ENCODE measurements at regions not wholly inside any gene's neighbourhood (a gene's known extent, or its start where the extent isn't known, plus 50 kb on each side); places are given as distances from the start of the nearest gene placed in this dataset.

- no peak overlapping the region for H3K27ac ChIP-seq
- no peaks in the 10 kb centered on the region for H3K36me3 ChIP-seq
- 82 to 92% methylated on average over 2 of the region's 2 CpGs for WGBS, 2 donors
- intact Hi-C loops (cut with DNase I) = no loop called here
- no peaks in the 10 kb centered on the region for H3K27me3 ChIP-seq
- no peaks in the 10 kb centered on the region for H3K9me3 ChIP-seq
- DNase-seq = no peak
- no peak overlapping the region for H3K4me3 ChIP-seq
- TF ChIP-seq CTCF (IDR thresholded peaks at IDR 0.05) (no peak), POLR2A (IDR thresholded peaks at IDR 0.05) (no peak)
- no peaks in the 10 kb centered on the region for H3K4me1 ChIP-seq
Measured at GRCh38 chr15:91516866-91517265, 336.6 kb upstream of the SLCO3A1 start.

- no peaks in the 10 kb centered on the region for H3K27me3 ChIP-seq
- no peak overlapping the region for H3K27ac ChIP-seq
- no peak for DNase-seq
- WGBS, 2 donors = 63 to 69% methylated on average over 4 of the region's 4 CpGs
- no peaks in the 10 kb centered on the region for H3K9me3 ChIP-seq
- no peak overlapping the region for H3K4me3 ChIP-seq
- H3K36me3 ChIP-seq = no peaks in the 10 kb centered on the region
- H3K4me1 ChIP-seq = no peaks in the 10 kb centered on the region
- intact Hi-C loops (cut with DNase I) = no loop called here
- TF ChIP-seq POLR2A (IDR thresholded peaks at IDR 0.05) (no peak), CTCF (IDR thresholded peaks at IDR 0.05) (no peak)
Measured at GRCh38 chr15:91517491-91518200, 335.9 kb upstream of the SLCO3A1 start.

GRCh38 chr15:91520850-91521249, 332.7 kb upstream of the SLCO3A1 start:
- WGBS, 2 donors = 56 to 85% methylated on average over 4 of the region's 4 CpGs
- no peaks in the 10 kb centered on the region for H3K36me3 ChIP-seq
- H3K4me3 ChIP-seq = no peak overlapping the region
- intact Hi-C loops (cut with DNase I) = no loop called here
- H3K27ac ChIP-seq = no peak overlapping the region
- TF ChIP-seq POLR2A (IDR thresholded peaks at IDR 0.05) (no peak), CTCF (IDR thresholded peaks at IDR 0.05) (no peak)
- H3K27me3 ChIP-seq = no peaks in the 10 kb centered on the region
- H3K4me1 ChIP-seq = peaks cover 0 to 1% (median 0%) of the 10 kb centered on the region in 3 donors
- DNase-seq = no peak
- no peaks in the 10 kb centered on the region for H3K9me3 ChIP-seq

GRCh38 chr15:91521548-91521947, 332.0 kb upstream of the SLCO3A1 start:
- DNase-seq = no peak

GRCh38 chr15:91521996-91522395, 331.5 kb upstream of the SLCO3A1 start:
- 80 to 90% methylated on average over 1 to 2 of the region's 2 CpGs for WGBS, 2 donors
- H3K27me3 ChIP-seq = no peaks in the 10 kb centered on the region
- DNase-seq = no peak
- no peak overlapping the region for H3K27ac ChIP-seq
- no peaks in the 10 kb centered on the region for H3K9me3 ChIP-seq
- no peak for TF ChIP-seq CTCF (IDR thresholded peaks at IDR 0.05)
- no peak for TF ChIP-seq POLR2A (IDR thresholded peaks at IDR 0.05)
- peaks cover 0 to 3% (median 0%) of the 10 kb centered on the region in 3 donors for H3K4me1 ChIP-seq
- H3K36me3 ChIP-seq = no peaks in the 10 kb centered on the region
- intact Hi-C loops (cut with DNase I) = no loop called here
- no peak overlapping the region for H3K4me3 ChIP-seq

More at GRCh38 chr15:91521548-91521947, 332.0 kb upstream of the SLCO3A1 start:
- Histone ChIP-seq H3K4me3 (no peak overlapping the region), H3K36me3 (no peaks in the 10 kb centered on the region), H3K27ac (no peak overlapping the region), H3K4me1 (peaks cover 0 to 3% (median 0%) of the 10 kb centered on the region in 3 donors), H3K27me3 (no peaks in the 10 kb centered on the region), H3K9me3 (no peaks in the 10 kb centered on the region)
- intact Hi-C loops (cut with DNase I) = no loop called here
- WGBS, 2 donors = 70 to 77% methylated on average over 9 of the region's 9 CpGs
- TF ChIP-seq POLR2A (IDR thresholded peaks at IDR 0.05) (no peak), CTCF (IDR thresholded peaks at IDR 0.05) (no peak)
